ENCODE measurements at regions not wholly inside any gene's neighbourhood (a gene's known extent, or its start where the extent isn't known, plus 50 kb on each side); places are given as distances from the start of the nearest gene placed in this dataset.

DNA sequence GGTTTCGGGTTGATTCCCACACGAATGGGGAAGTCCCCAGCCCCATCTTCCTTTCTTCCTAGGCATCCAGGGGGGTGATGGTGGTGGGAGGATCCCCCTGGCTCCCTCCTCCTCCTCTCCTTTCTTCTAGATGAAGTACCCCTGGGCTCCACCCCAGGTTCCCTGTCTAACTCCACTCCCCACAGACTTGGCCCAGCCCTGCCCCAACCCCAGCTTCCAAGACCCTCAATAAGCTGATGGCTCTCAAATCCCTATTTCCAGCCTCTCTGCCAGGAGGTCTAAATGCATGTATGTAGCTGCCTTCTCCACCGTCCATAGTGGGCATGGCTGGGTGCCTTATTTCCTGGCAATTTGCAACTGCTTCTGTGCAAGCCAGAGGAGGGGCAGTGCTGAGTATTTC is 383.7 kb downstream of the BCL11B start:
- TF ChIP-seq, protein P1, sequence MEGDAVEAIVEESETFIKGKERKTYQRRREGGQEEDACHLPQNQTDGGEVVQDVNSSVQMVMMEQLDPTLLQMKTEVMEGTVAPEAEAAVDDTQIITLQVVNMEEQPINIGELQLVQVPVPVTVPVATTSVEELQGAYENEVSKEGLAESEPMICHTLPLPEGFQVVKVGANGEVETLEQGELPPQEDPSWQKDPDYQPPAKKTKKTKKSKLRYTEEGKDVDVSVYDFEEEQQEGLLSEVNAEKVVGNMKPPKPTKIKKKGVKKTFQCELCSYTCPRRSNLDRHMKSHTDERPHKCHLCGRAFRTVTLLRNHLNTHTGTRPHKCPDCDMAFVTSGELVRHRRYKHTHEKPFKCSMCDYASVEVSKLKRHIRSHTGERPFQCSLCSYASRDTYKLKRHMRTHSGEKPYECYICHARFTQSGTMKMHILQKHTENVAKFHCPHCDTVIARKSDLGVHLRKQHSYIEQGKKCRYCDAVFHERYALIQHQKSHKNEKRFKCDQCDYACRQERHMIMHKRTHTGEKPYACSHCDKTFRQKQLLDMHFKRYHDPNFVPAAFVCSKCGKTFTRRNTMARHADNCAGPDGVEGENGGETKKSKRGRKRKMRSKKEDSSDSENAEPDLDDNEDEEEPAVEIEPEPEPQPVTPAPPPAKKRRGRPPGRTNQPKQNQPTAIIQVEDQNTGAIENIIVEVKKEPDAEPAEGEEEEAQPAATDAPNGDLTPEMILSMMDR (IDR thresholded peaks at IDR 0.05; ENCODE audit: insufficient read depth, low read length) = no peak
- no peak for TF ChIP-seq POLR2AphosphoS5 (IDR thresholded peaks at IDR 0.05; ENCODE audit: low read depth)
- no peak for TF ChIP-seq GABPA (IDR thresholded peaks at IDR 0.05; ENCODE audit: low read depth)
- TF ChIP-seq, protein P2, sequence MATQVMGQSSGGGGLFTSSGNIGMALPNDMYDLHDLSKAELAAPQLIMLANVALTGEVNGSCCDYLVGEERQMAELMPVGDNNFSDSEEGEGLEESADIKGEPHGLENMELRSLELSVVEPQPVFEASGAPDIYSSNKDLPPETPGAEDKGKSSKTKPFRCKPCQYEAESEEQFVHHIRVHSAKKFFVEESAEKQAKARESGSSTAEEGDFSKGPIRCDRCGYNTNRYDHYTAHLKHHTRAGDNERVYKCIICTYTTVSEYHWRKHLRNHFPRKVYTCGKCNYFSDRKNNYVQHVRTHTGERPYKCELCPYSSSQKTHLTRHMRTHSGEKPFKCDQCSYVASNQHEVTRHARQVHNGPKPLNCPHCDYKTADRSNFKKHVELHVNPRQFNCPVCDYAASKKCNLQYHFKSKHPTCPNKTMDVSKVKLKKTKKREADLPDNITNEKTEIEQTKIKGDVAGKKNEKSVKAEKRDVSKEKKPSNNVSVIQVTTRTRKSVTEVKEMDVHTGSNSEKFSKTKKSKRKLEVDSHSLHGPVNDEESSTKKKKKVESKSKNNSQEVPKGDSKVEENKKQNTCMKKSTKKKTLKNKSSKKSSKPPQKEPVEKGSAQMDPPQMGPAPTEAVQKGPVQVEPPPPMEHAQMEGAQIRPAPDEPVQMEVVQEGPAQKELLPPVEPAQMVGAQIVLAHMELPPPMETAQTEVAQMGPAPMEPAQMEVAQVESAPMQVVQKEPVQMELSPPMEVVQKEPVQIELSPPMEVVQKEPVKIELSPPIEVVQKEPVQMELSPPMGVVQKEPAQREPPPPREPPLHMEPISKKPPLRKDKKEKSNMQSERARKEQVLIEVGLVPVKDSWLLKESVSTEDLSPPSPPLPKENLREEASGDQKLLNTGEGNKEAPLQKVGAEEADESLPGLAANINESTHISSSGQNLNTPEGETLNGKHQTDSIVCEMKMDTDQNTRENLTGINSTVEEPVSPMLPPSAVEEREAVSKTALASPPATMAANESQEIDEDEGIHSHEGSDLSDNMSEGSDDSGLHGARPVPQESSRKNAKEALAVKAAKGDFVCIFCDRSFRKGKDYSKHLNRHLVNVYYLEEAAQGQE (IDR thresholded peaks at IDR 0.05; ENCODE audit: insufficient replicate concordance, low read depth) = no peak
- no peak for TF ChIP-seq SPI1 (IDR thresholded peaks at IDR 0.05; ENCODE audit: borderline replicate concordance, low read depth)
